GM18951 (cell line): ENCODE measurements at regions not wholly inside any gene's neighbourhood (a gene's known extent, or its start where the extent isn't known, plus 50 kb on each side); places are given as distances from the start of the nearest gene placed in this dataset.
"Not testable (repeated sequence)": the region's sequence is repeated elsewhere in the genome, so short reads cannot be mapped to it uniquely, and the experiment has no call there.

Source experiments
- POLR2A ChIP-seq: IDR thresholded peaks from 4 replicates; pipeline ENCODE4 v1.6.1; 2011; ENCODE audit warnings: mild to moderate bottlenecking; ENCODE audit not compliant: insufficient read length, insufficient read depth; ENCODE audit errors: extremely low read depth
- in situ Hi-C: fragments of 300-500 bp; cut with MboI; formaldehyde crosslinking; loops from one replicate; pipeline ENCODE4 v1.12.0; 2022; ENCODE audit warnings: low sequenced_read_pairs, mixed read lengths, inconsistent platforms; ENCODE audit not compliant: unreplicated experiment

GRCh38 chr9:65395121-65395520 lies 110.1 kb upstream of the FOXD4L5 start:
- in situ Hi-C loops, result not testable (repeated sequence)

- in situ Hi-C loops, result not testable (repeated sequence)
Observed at GRCh38 chr9:65393111-65393810, 108.3 kb upstream of the FOXD4L5 start.

- in situ Hi-C loops, result not testable (repeated sequence)
Observed at GRCh38 chr9:65392611-65393010, 107.6 kb upstream of the FOXD4L5 start.

GRCh38 chr9:65389710-65390109 lies 104.7 kb upstream of the FOXD4L5 start:
- in situ Hi-C loops, result not testable (repeated sequence)

GRCh38 chr9:65389216-65389615 lies 104.2 kb upstream of the FOXD4L5 start:
- in situ Hi-C loops, result not testable (repeated sequence)

- in situ Hi-C loops, result not testable (repeated sequence)
- peak; percentile 36 for TF ChIP-seq POLR2A
Observed at GRCh38 chr9:65386699-65387098, 101.7 kb upstream of the FOXD4L5 start.

- in situ Hi-C loops, result not testable (repeated sequence)
Observed at GRCh38 chr9:65386191-65386590, 101.2 kb upstream of the FOXD4L5 start.

GRCh38 chr9:65385655-65386024 lies 100.6 kb upstream of the FOXD4L5 start:
- in situ Hi-C loops, result not testable (repeated sequence)

- in situ Hi-C loops, result not testable (repeated sequence)
Observed at GRCh38 chr9:65384759-65385654, 100.0 kb upstream of the FOXD4L5 start.

GRCh38 chr9:65384066-65384465 lies 99.1 kb upstream of the FOXD4L5 start:
- in situ Hi-C loops, result not testable (repeated sequence)

GRCh38 chr9:65383646-65384045 lies 98.6 kb upstream of the FOXD4L5 start:
- in situ Hi-C loops, result not testable (repeated sequence)

- in situ Hi-C loops, result not testable (repeated sequence)
Observed at GRCh38 chr9:65382701-65383318, 97.8 kb upstream of the FOXD4L5 start.
